CD4-positive, CD25-positive, alpha-beta regulatory T cell (primary cell): ENCODE measurements at regions not wholly inside any gene's neighbourhood (a gene's known extent, or its start where the extent isn't known, plus 50 kb on each side); places are given as distances from the start of the nearest gene placed in this dataset.

ENCODE experiments used
- ATAC-seq, 2 donors: fragments of 150-1000 bp; cut with Tn5 transposase; one replicate each; pipeline ENCODE4 v1.10.0; 2021; ENCODE audit warnings: low read depth in 2 of 2, moderate number of reproducible peaks in 2 of 2, moderate library complexity in 1 of 2
- DNase-seq, 3 donors: peaks; one replicate each; pipeline versions ENCODE4 v3.0.0 to v3.0.0-alpha.2; 2012 to 2022; ENCODE audit warnings: mixed read lengths in 1 of 3
- H3K27ac ChIP-seq: one replicate; pipeline ENCODE4 v1.7.0; 2013; ENCODE audit warnings: mild to moderate bottlenecking, low read length; ENCODE audit not compliant: insufficient read depth, poor library complexity, severe bottlenecking
- H3K27me3 ChIP-seq: one replicate; pipeline ENCODE4 v1.7.0; 2013; ENCODE audit warnings: low read length; ENCODE audit not compliant: control insufficient read depth, insufficient read depth
- H3K36me3 ChIP-seq: one replicate; pipeline ENCODE4 v1.7.0; 2013; ENCODE audit warnings: mild to moderate bottlenecking, low read length, moderate library complexity; ENCODE audit not compliant: control insufficient read depth, insufficient read depth
- H3K4me1 ChIP-seq: 2 replicates; pipeline ENCODE4 v1.7.0; 2013; ENCODE audit warnings: mild to moderate bottlenecking, low read length; ENCODE audit not compliant: insufficient read depth, control insufficient read depth, poor library complexity, severe bottlenecking
- H3K4me3 ChIP-seq: one replicate; pipeline ENCODE4 v1.7.0; 2013; ENCODE audit warnings: low read depth, mild to moderate bottlenecking, low read length, moderate library complexity
- H3K9me3 ChIP-seq, 2 experiments: 1 replicate in 1 of 2; 2 replicates in 1 of 2; pipeline ENCODE4 v1.7.0; 2013; ENCODE audit warnings: low read length in 2 of 2, mild to moderate bottlenecking in 1 of 2, moderate library complexity in 1 of 2; ENCODE audit not compliant: control insufficient read depth in 2 of 2
- H3K27ac Mint-ChIP-seq, 3 donors: one replicate each; pipeline ENCODE4 v1.8.0; 2020 to 2022; ENCODE audit warnings: mild to moderate bottlenecking in 3 of 3, mixed read lengths in 3 of 3, moderate library complexity in 2 of 3
- H3K27me3 Mint-ChIP-seq: one replicate; pipeline ENCODE4 v1.8.0; 2022; ENCODE audit warnings: mild to moderate bottlenecking, mixed read lengths
- H3K36me3 Mint-ChIP-seq: one replicate; pipeline ENCODE4 v1.8.0; 2020; ENCODE audit warnings: mixed read lengths
- H3K4me1 Mint-ChIP-seq, 4 donors: one replicate each; pipeline ENCODE4 v1.8.0; 2020 to 2022; ENCODE audit warnings: mixed read lengths in 4 of 4, mild to moderate bottlenecking in 1 of 4
- H3K4me3 Mint-ChIP-seq, 4 donors: one replicate each; pipeline ENCODE4 v1.8.0; 2020 to 2022; ENCODE audit warnings: mild to moderate bottlenecking in 4 of 4, mixed read lengths in 4 of 4, moderate library complexity in 3 of 4
- H3K9me3 Mint-ChIP-seq, 7 donors: one replicate each; pipeline ENCODE4 v1.8.0; 2020 to 2022; ENCODE audit warnings: mixed read lengths in 7 of 7, mild to moderate bottlenecking in 3 of 7, moderate library complexity in 2 of 7

- Histone ChIP-seq H3K27ac (no peak overlapping the region), H3K4me3 (no peak overlapping the region), H3K4me1 (no peaks in the 10 kb centered on the region), H3K36me3 (no peaks in the 10 kb centered on the region), H3K27me3 (no peaks in the 10 kb centered on the region), H3K9me3 (no peaks in the 10 kb centered on the region)
- H3K27me3 Mint-ChIP-seq: no peaks in the 10 kb centered on the region
- no peaks in the 10 kb centered on the region for H3K36me3 Mint-ChIP-seq
- H3K27ac Mint-ChIP-seq: no peak overlapping the region
- DNase-seq: no peak
- ATAC-seq: no peak
- peaks cover 0 to 2% (median 0%) of the 10 kb centered on the region in 7 donors for H3K9me3 Mint-ChIP-seq
- no peak overlapping the region for H3K4me3 Mint-ChIP-seq
- no peaks in the 10 kb centered on the region for H3K4me1 Mint-ChIP-seq
Measured at GRCh38 chr16:86037999-86038925, 139.3 kb downstream of the IRF8 start.

- ATAC-seq: no peak
- no peaks in the 10 kb centered on the region for H3K27me3 Mint-ChIP-seq
Measured at GRCh38 chr16:86038926-86039310, 140.0 kb downstream of the IRF8 start.

GRCh38 chr16:86039606-86040005, 140.6 kb downstream of the IRF8 start:
- peaks cover 0 to 5% (median under 1%) of the 10 kb centered on the region in 4 donors for H3K4me1 Mint-ChIP-seq
- no peak overlapping the region for H3K4me3 Mint-ChIP-seq
- H3K27ac Mint-ChIP-seq: no peak overlapping the region
- ATAC-seq (no peak), DNase-seq (no peak)
- Histone ChIP-seq H3K36me3 (no peaks in the 10 kb centered on the region), H3K9me3 (no peaks in the 10 kb centered on the region), H3K4me3 (no peak overlapping the region), H3K27ac (no peak overlapping the region), H3K4me1 (no peaks in the 10 kb centered on the region), H3K27me3 (no peaks in the 10 kb centered on the region)
- no peaks in the 10 kb centered on the region for H3K36me3 Mint-ChIP-seq
- H3K9me3 Mint-ChIP-seq: peaks cover 0 to 2% (median 0%) of the 10 kb centered on the region in 7 donors
- H3K27me3 Mint-ChIP-seq: no peaks in the 10 kb centered on the region

More at GRCh38 chr16:86038926-86039310, 140.0 kb downstream of the IRF8 start:
- Histone ChIP-seq H3K9me3 (no peaks in the 10 kb centered on the region), H3K27ac (no peak overlapping the region), H3K27me3 (no peaks in the 10 kb centered on the region), H3K36me3 (no peaks in the 10 kb centered on the region), H3K4me1 (no peaks in the 10 kb centered on the region), H3K4me3 (no peak overlapping the region)
- DNase-seq: no peak
- H3K4me1 Mint-ChIP-seq: peaks cover 0 to 2% (median 0%) of the 10 kb centered on the region in 4 donors
- H3K4me3 Mint-ChIP-seq: no peak overlapping the region
- H3K27ac Mint-ChIP-seq: no peak overlapping the region
- H3K36me3 Mint-ChIP-seq: no peaks in the 10 kb centered on the region
- H3K9me3 Mint-ChIP-seq: peaks cover 0 to 2% (median 0%) of the 10 kb centered on the region in 7 donors

GRCh38 chr16:86040496-86040895, 141.5 kb downstream of the IRF8 start:
- peaks cover 0 to 14% (median 4%) of the 10 kb centered on the region in 4 donors for H3K4me1 Mint-ChIP-seq
- H3K27ac Mint-ChIP-seq: no peak overlapping the region
- no peaks in the 10 kb centered on the region for H3K36me3 Mint-ChIP-seq
- Histone ChIP-seq H3K4me1 (peaks cover 5% of the 10 kb centered on the region), H3K4me3 (no peak overlapping the region), H3K36me3 (no peaks in the 10 kb centered on the region), H3K9me3 (no peaks in the 10 kb centered on the region), H3K27ac (no peak overlapping the region), H3K27me3 (no peaks in the 10 kb centered on the region)
- DNase-seq (no peak), ATAC-seq (no peak)
- H3K9me3 Mint-ChIP-seq: peaks cover 0 to 2% (median 0%) of the 10 kb centered on the region in 7 donors
- H3K4me3 Mint-ChIP-seq: no peak overlapping the region
- H3K27me3 Mint-ChIP-seq: peaks cover 4% of the 10 kb centered on the region

GRCh38 chr16:86041215-86041614, 142.3 kb downstream of the IRF8 start:
- Histone ChIP-seq H3K9me3 (no peaks in the 10 kb centered on the region), H3K4me1 (peaks cover 5% of the 10 kb centered on the region), H3K27ac (no peak overlapping the region), H3K27me3 (no peaks in the 10 kb centered on the region), H3K4me3 (no peak overlapping the region), H3K36me3 (no peaks in the 10 kb centered on the region)
- H3K27ac Mint-ChIP-seq: no peak overlapping the region
- no peak overlapping the region for H3K4me3 Mint-ChIP-seq
- peaks cover 0 to 2% (median 0%) of the 10 kb centered on the region in 7 donors for H3K9me3 Mint-ChIP-seq
- no peaks in the 10 kb centered on the region for H3K36me3 Mint-ChIP-seq
- H3K4me1 Mint-ChIP-seq: peaks cover 0 to 15% (median 5%) of the 10 kb centered on the region in 4 donors
- H3K27me3 Mint-ChIP-seq: peaks cover 6% of the 10 kb centered on the region
- DNase-seq (no peak), ATAC-seq (no peak)

- H3K4me1 ChIP-seq: peaks cover 5% of the 10 kb centered on the region
- no peak overlapping the region for H3K4me3 ChIP-seq
- no peaks in the 10 kb centered on the region for H3K36me3 Mint-ChIP-seq
- peaks cover 0 to 15% (median 5%) of the 10 kb centered on the region in 4 donors for H3K4me1 Mint-ChIP-seq
- no peak for DNase-seq
- ATAC-seq: no peak
- peaks cover 0 to 2% (median 0%) of the 10 kb centered on the region in 7 donors for H3K9me3 Mint-ChIP-seq
- H3K27me3 Mint-ChIP-seq: peaks cover 10% of the 10 kb centered on the region
- H3K36me3 ChIP-seq: no peaks in the 10 kb centered on the region
- H3K27ac ChIP-seq: no peak overlapping the region
- no peak overlapping the region for H3K27ac Mint-ChIP-seq
- no peaks in the 10 kb centered on the region for H3K27me3 ChIP-seq
- H3K9me3 ChIP-seq: no peaks in the 10 kb centered on the region
- no peak overlapping the region for H3K4me3 Mint-ChIP-seq
Measured at GRCh38 chr16:86041807-86042206, 142.8 kb downstream of the IRF8 start.

GRCh38 chr16:86042393-86042792, 143.4 kb downstream of the IRF8 start:
- Mint-ChIP-seq H3K27me3 (peaks cover 10% of the 10 kb centered on the region), H3K36me3 (no peaks in the 10 kb centered on the region), H3K4me3 (no peak overlapping the region)

More at GRCh38 chr16:86042393-86042792, 143.4 kb downstream of the IRF8 start:
- no peaks in the 10 kb centered on the region for H3K27me3 ChIP-seq
- H3K9me3 ChIP-seq: no peaks in the 10 kb centered on the region
- H3K4me1 ChIP-seq: peaks cover 5% of the 10 kb centered on the region
- no peak for DNase-seq
- Mint-ChIP-seq H3K4me1 (peaks cover 0 to 15% (median 5%) of the 10 kb centered on the region in 4 donors), H3K27ac (no peak overlapping the region), H3K9me3 (peaks cover 0 to 2% (median 0%) of the 10 kb centered on the region in 7 donors)
- no peaks in the 10 kb centered on the region for H3K36me3 ChIP-seq
- H3K27ac ChIP-seq: no peak overlapping the region
- no peak for ATAC-seq
- H3K4me3 ChIP-seq: no peak overlapping the region
